OCI-M1 (cell line): ENCODE measurements at regions not wholly inside any gene's neighbourhood (a gene's known extent, or its start where the extent isn't known, plus 50 kb on each side); places are given as distances from the start of the nearest gene placed in this dataset.

Experiments
- DNase-seq: peaks from one replicate; lab custom pipeline; 2025; lab: John Stamatoyannopoulos, UW

- no peak for DNase-seq
Observed at GRCh38 chr1:173128742-173129141, 78.0 kb upstream of the TNFSF18 start.

DNA sequence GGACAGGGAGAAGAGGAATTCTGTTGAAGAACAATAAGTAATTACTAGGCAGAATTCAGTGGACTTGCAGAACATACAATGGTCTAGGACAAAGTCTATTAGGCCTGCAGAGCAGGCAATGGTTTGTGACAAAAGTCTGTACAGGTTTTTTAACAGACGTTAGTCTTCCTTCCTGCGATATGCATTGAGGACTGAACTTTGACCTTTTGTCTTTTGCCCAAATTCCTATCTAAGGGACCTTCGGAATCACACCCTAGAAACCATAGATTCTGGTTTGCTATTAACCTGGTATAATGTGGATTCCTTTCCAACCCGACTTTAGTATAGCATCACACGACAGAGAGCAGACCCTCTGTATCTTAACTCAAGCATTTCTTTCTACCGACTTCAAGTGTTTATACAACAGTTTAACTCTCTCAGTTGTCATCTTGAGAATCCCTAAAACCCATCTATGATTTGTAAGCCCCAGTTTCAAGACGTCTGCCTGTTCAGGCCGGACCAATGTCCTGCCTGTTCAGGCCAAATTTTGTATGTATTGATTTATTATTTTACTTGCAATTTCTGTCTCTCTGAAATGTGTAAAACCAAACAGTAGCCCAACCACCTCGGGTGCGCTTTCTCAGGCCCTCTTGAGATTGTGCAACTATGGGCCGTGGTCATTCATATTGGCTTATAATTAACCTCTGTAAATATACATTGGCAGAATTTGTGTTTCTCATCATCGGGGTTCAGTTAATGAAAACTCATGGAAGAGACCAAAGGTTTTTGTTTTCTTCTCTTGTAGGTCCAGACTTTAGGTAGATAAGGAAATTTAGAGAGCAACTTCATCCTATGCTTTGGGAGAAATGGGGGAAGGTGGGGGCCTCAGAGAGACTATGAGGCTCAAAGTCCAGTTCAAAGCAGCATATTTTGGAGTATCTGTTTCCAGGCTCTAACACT lies 76.9 kb upstream of the TNFSF18 start:
- DNase-seq = no peak

DNA sequence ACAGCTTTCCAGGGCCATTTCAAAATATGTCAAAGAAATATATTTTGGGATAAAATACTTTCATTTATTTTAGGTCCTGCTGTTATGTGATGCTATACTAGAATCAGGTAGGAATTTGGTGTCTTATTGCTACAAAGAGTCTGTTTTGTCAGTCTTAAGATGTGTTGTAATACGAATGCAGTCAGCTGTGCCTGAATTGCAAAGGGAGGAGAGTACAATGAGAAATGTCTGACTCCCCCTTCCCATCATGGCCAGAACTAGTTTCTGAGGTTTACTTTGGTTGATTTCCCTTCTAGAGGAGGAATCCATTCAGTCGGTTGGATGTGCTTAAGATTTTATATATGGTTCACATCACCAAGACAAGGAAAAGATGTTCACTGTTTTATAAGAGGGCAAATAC lies 75.7 kb upstream of the TNFSF18 start:
- no peak for DNase-seq

DNA sequence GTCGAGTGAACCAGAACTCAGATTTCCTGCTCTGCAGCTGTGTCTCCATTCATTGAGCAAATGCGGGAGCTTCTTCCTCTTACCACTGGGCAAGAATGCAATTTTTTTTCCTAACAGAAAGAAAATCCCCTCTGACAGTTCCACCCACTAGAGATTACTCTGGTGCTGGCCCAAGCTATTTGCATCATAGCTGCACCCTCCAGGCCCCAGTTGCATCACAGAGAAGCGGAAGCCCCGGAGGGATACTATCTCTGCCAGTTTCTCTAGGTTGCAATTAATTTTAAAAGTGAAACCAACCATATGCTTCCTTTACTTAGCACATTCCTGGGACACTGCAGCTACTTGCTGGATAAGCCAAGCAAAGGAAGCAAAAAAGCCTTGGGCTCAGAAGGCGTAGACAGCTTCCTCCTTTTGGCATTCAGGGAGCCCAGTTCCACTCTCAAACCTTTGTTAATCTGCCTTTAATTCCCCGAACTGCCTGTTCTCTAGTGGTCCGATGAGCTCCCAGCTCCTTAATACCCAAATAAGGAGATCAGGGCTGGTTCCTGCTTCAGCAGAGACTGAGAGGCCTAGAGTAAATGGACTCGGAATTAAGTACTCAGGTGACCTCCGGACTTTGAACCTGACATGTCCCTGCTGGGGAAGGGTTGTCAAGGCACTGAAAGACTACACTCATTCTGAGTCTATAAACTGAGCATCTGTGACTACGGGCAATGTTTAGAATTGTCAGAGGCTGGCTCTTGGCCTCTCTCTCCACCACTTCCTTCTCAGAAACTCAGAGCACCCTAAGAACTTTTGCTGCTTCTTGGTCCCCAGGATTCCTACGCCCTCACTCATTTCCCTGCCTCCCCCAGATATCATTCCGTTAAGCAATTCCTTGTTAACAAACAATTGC lies 72.5 kb upstream of the TNFSF18 start:
- peak; percentile 72 for DNase-seq

DNA sequence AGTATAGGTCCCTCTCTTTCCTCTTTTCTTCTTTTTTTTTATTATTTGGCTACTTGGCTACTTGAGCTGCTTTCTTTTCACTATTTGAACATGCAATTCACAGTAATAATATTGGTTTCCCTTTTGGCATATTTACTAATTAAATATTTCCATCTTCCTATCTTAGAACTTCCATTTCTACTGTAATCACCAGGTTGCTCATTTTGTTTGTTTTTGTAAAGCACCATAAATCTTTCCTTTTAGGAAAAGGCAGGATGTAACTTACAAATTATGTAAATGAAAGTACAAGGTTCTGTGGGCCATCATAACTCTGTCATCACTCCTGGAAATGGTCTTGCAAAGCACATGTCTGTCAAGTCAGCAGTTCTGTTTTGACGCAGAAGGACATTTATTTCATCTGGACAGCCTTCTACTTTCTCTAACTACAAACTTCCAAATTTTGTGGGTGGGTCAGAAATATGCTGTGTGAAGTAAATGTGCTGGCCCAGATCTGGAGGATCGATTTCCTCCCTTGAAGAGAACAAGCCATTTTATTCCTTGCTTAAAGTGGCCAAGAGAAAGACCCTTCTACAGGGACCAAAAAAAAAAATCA lies 71.7 kb upstream of the TNFSF18 start:
- DNase-seq = no peak

GRCh38 chr1:173118404-173118803 lies 67.7 kb upstream of the TNFSF18 start:
- DNase-seq = no peak

- DNase-seq = no peak
Observed at GRCh38 chr1:173117761-173118160, 67.0 kb upstream of the TNFSF18 start.

- no peak for DNase-seq
Observed at GRCh38 chr1:173117108-173117633, 66.4 kb upstream of the TNFSF18 start.

- DNase-seq = no peak
Observed at GRCh38 chr1:173114346-173114745, 63.6 kb upstream of the TNFSF18 start.

DNA sequence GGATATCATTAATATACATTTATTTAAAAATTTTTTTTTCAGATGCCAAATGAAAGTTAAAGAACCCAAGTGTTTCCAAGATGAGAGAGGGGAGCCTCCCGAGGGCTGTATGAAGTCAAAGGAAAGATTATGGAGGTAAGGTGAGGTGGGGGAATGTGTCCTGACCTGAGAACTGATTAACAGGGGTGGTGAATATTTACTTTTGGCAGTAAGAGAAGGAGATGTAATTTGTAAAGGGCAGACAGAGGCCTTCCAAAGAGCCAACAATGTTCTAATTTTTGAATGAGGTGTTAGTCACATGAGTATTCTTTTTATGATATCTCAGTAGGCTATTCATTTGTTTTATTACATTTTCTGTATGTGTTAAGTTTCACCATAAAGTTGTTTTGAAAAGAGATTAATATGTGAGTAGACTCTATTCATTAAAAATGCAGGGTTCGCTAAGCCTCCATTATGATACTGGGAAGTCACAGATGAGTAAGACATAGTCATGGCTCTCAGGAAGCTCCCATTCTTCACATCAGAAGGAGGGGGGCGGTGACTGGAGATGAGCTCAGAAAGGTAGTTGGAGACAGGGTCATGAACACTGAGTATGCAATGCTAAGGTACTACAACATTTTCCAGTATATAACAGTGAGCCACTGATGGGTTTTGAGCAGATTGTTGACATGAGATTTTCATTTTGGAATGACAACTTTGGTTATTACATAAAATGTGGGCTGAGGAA lies 62.4 kb upstream of the TNFSF18 start:
- no peak for DNase-seq

- peak; percentile 37 for DNase-seq
Observed at GRCh38 chr1:173112129-173112528, 61.4 kb upstream of the TNFSF18 start.

- no peak for DNase-seq
Observed at GRCh38 chr1:173107696-173108095, 57.0 kb upstream of the TNFSF18 start.

- no peak for DNase-seq
Observed at GRCh38 chr1:173103006-173103405, 52.3 kb upstream of the TNFSF18 start.

GRCh38 chr1:173101589-173101988 lies 50.8 kb upstream of the TNFSF18 start:
- DNase-seq = no peak

DNA sequence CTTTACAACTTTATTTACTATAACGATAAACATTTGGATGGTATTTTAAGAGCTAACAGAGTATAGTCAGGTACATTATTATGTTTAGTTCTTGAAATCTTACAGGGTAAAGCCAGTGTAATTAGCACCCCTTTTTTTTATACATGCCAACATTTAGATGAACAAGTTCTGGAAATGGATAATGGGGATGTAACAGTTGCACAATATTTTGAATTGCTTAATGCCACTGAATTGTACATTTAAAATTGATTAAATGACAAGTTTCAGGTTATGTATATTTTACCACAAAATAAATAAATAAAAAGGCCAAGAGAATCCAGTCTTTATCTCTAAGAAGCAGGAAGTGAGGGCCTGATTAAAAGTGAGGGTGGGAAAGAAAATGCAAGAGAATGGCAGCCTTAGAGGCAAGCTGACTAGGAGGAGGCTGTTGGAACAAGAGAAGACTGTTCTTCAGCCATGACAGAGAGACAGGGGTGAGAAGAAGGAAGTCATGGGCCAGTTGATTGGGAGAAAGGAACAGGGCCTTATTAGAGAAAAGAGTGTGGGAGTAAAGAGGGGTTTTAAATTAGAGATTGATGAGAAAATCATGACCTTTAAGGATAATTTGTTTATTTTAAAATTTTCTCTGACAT lies 49.9 kb upstream of the TNFSF18 start:
- peak; percentile 17 for DNase-seq
